B cell (primary cell): ENCODE measurements at regions not wholly inside any gene's neighbourhood (a gene's known extent, or its start where the extent isn't known, plus 50 kb on each side); places are given as distances from the start of the nearest gene placed in this dataset.

Experiments
- ATAC-seq: fragments of 200-7000 bp; cut with Tn5 transposase; one replicate; pipeline ENCODE4 v1.10.0; 2021; ENCODE audit warnings: low read depth, mild to moderate bottlenecking, moderate number of reproducible peaks, moderate library complexity
- CTCF ChIA-PET: fragments of 350-600 bp; sonication (Branson Sonifier 250); formaldehyde crosslinking; loops from one replicate; lab custom pipeline; 2021; ENCODE audit warnings: antibody characterized with exemption, inconsistent platforms; lab: Charles Lee
- POLR2A ChIA-PET: fragments of 350-600 bp; sonication (Branson Sonifier 250); formaldehyde crosslinking; loops from one replicate; lab custom pipeline; 2021; ENCODE audit warnings: antibody characterized with exemption; lab: Charles Lee
- DNase-seq: peaks from one replicate; pipeline ENCODE4 v3.0.0; 2013
- H2AFZ ChIP-seq: 2 replicates; pipeline ENCODE4 v1.6.1; 2012; ENCODE audit warnings: mild to moderate bottlenecking, low read depth, low read length; ENCODE audit not compliant: insufficient read depth, poor library complexity, severe bottlenecking
- H3K27ac ChIP-seq, 2 donors: 1 replicate in 1 of 2; 2 replicates in 1 of 2; pipeline ENCODE4 v1.5.1; 2012 to 2013; ENCODE audit warnings: low read length in 2 of 2, mild to moderate bottlenecking in 2 of 2, moderate library complexity in 1 of 2
- H3K27me3 ChIP-seq, 4 experiments: fragments of 200-600 bp in 1 of 4; sonication (generic) in 1 of 4; replicated peaks in 1 of 4; 1 replicate in 2 of 4; 2 replicates in 2 of 4; pipeline versions ENCODE4 v1.6.1 to v1.7.0; 2013 to 2016; ENCODE audit warnings: low read length in 3 of 4, mild to moderate bottlenecking in 2 of 4, mixed read lengths in 1 of 4, moderate library complexity in 1 of 4; ENCODE audit not compliant: insufficient read depth in 4 of 4, control insufficient read depth in 3 of 4; ENCODE audit errors: control extremely low read depth in 1 of 4
- H3K36me3 ChIP-seq, 2 experiments: replicated peaks in 1 of 2; 1 replicate in 1 of 2; 2 replicates in 1 of 2; pipeline versions ENCODE4 v1.6.1 to v1.7.1; 2013; ENCODE audit warnings: low read length in 1 of 2; ENCODE audit not compliant: insufficient read depth in 2 of 2, control insufficient read depth in 1 of 2; ENCODE audit errors: control extremely low read depth in 1 of 2, extremely low read depth in 1 of 2
- H3K4me1 ChIP-seq, 2 donors: fragments of 200-600 bp in 1 of 2; sonication (generic) in 1 of 2; 1 replicate in 1 of 2; 2 replicates in 1 of 2; pipeline versions ENCODE4 v1.5.1 to v1.6.1; 2013 to 2017; ENCODE audit warnings: low read length in 2 of 2; ENCODE audit not compliant: control insufficient read depth in 2 of 2, insufficient read depth in 2 of 2
- H3K4me2 ChIP-seq: replicated peaks from 2 replicates; pipeline ENCODE3; 2012; ENCODE audit warnings: mild to moderate bottlenecking, low read depth, low read length; ENCODE audit not compliant: poor library complexity, severe bottlenecking
- H3K4me3 ChIP-seq, 5 experiments: fragments of 200-600 bp in 1 of 5; sonication (generic) in 1 of 5; 1 replicate in 3 of 5; 2 replicates in 2 of 5; pipeline versions ENCODE4 v1.5.1 to v1.7.0; 2011 to 2016; ENCODE audit warnings: low read length in 4 of 5, mild to moderate bottlenecking in 4 of 5, low read depth in 2 of 5, control low read depth in 1 of 5, moderate library complexity in 1 of 5; ENCODE audit not compliant: insufficient read depth in 1 of 5; ENCODE audit errors: control extremely low read depth in 1 of 5, extremely low read depth in 1 of 5
- H3K79me2 ChIP-seq: fragments of 200-600 bp; sonication (generic); one replicate; pipeline ENCODE4 v1.6.0; 2016; ENCODE audit warnings: low read length; ENCODE audit not compliant: control insufficient read depth, insufficient read depth
- H3K9ac ChIP-seq: fragments of 200-600 bp; sonication (generic); 2 replicates; pipeline ENCODE4 v1.6.1; 2017; ENCODE audit warnings: mild to moderate bottlenecking, low read length, moderate library complexity
- H3K9me3 ChIP-seq, 3 donors: one replicate each; pipeline versions ENCODE4 v1.6.1 to v1.7.1; 2013; ENCODE audit warnings: low read length in 2 of 3; ENCODE audit not compliant: control insufficient read depth in 2 of 3, insufficient read depth in 1 of 3; ENCODE audit errors: control extremely low read depth in 1 of 3
- H4K20me1 ChIP-seq: 2 replicates; pipeline ENCODE4 v1.6.0; 2012; ENCODE audit warnings: mild to moderate bottlenecking, low read length; ENCODE audit not compliant: insufficient read depth, control insufficient read depth, poor library complexity, severe bottlenecking
- H3K27ac Mint-ChIP-seq: one replicate; pipeline ENCODE4 v1.8.0; 2021; ENCODE audit warnings: mixed read lengths
- H3K27me3 Mint-ChIP-seq: one replicate; pipeline ENCODE4 v1.8.0; 2021; ENCODE audit warnings: mixed read lengths
- H3K4me1 Mint-ChIP-seq: one replicate; pipeline ENCODE4 v1.8.0; 2021; ENCODE audit warnings: mixed read lengths
- H3K4me3 Mint-ChIP-seq: one replicate; pipeline ENCODE4 v1.8.0; 2021; ENCODE audit warnings: mixed read lengths
- H3K9me3 Mint-ChIP-seq: one replicate; pipeline ENCODE4 v1.8.0; 2022; ENCODE audit warnings: mixed read lengths; ENCODE audit not compliant: insufficient read depth
- EZH2 ChIP-seq: IDR thresholded peaks from 2 replicates; pipeline ENCODE4 v1.6.1; 2012; ENCODE audit warnings: borderline replicate concordance, low read depth, mild to moderate bottlenecking, moderate library complexity, low read length; ENCODE audit not compliant: insufficient read depth, poor library complexity, severe bottlenecking
- WGBS: methylation state at CpG from one replicate; pipeline ENCODE4 v1.1.5; 2013; ENCODE audit warnings: missing lambda C conversion rate; ENCODE audit not compliant: insufficient coverage; 5-methylcytosine and 5-hydroxymethylcytosine counted together
- intact Hi-C: fragments of 100-400 bp; cut with micrococcal nuclease; formaldehyde crosslinking; loops from one replicate; pipeline ENCODE4 v1.10.0; 2022
- TF ChIP-seq, protein P1 (sequence below): fragments of 200-600 bp; IDR thresholded peaks from one replicate; pipeline ENCODE4 v1.8.0; 2022; ENCODE audit warnings: antibody characterized with exemption, mild to moderate bottlenecking

DNA sequence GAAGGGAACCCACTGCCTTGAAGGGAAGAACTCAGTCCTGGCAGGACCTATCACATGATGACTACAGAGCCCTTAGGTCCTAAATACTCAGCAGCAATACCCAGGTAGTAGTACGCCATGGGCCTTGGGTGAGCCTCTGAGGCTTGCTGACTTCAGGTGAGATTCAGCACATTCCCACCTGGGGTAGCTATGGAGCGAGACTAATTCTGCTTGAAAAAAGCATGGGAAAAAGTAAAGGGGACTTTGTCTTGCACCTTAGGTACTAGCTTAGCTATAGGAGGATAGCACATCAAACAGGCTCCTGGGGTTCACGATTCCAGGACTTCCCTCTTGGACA lies 98.2 kb upstream of the MEOX2 start:
- POLR2A ChIA-PET = no interaction called here
- Histone ChIP-seq H4K20me1 (no peaks in the 10 kb centered on the region), H3K27ac (no peak overlapping the region), H3K4me3 (no peak overlapping the region), H3K4me2 (no peak overlapping the region), H3K79me2 (no peaks in the 10 kb centered on the region), H3K9ac (no peak overlapping the region), H3K27me3 (no peaks in the 10 kb centered on the region), H2AFZ (no peak overlapping the region), H3K36me3 (no peaks in the 10 kb centered on the region), H3K4me1 (no peaks in the 10 kb centered on the region), H3K9me3 (peaks cover 0 to 4% (median 0%) of the 10 kb centered on the region in 3 donors)
- Mint-ChIP-seq H3K4me1 (no peaks in the 10 kb centered on the region), H3K27ac (no peak overlapping the region), H3K9me3 (no peaks in the 10 kb centered on the region), H3K27me3 (no peaks in the 10 kb centered on the region), H3K4me3 (no peak overlapping the region)
- CTCF ChIA-PET = no interaction called here
- no peak for DNase-seq
- no peak for ATAC-seq
- whole genome bisulfite sequencing = 69% methylated on average over 3 of the region's 3 CpGs
- no peak for TF ChIP-seq EZH2
- TF ChIP-seq, protein P1, sequence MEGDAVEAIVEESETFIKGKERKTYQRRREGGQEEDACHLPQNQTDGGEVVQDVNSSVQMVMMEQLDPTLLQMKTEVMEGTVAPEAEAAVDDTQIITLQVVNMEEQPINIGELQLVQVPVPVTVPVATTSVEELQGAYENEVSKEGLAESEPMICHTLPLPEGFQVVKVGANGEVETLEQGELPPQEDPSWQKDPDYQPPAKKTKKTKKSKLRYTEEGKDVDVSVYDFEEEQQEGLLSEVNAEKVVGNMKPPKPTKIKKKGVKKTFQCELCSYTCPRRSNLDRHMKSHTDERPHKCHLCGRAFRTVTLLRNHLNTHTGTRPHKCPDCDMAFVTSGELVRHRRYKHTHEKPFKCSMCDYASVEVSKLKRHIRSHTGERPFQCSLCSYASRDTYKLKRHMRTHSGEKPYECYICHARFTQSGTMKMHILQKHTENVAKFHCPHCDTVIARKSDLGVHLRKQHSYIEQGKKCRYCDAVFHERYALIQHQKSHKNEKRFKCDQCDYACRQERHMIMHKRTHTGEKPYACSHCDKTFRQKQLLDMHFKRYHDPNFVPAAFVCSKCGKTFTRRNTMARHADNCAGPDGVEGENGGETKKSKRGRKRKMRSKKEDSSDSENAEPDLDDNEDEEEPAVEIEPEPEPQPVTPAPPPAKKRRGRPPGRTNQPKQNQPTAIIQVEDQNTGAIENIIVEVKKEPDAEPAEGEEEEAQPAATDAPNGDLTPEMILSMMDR = no peak
- intact Hi-C loops = no loop called here

DNA sequence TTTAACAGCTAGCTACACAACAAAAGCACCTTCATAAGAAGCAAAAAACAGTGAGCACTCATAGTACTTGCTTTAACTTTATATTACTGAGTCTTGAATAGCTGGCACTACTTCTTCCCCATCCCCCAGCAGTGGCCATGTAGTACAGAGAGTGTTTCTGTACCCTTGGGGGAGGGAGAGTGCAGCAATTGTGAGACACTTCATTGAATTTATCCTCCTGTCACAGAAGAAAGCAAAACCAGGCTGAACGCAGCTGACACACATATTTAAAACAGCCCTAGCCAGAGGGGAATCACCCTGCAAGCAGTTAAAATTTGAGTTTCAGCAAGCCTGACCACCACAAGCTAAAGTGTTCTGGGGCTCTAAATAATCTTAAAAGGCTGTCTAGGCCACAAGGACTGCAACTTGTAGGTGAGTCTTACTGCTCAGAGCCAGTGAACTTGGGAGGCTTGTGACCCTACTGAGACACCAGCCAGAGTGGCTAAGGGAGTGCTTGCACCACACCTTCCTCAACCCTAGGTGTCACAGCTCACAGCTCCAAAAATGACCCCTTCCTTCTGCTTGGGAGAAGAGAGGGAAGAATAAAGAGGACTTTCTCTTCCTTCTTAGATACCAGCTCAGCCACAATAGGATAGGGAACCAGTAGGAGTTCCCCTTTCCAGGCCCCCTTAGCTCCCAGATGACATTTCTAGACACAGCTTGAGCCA lies 97.7 kb upstream of the MEOX2 start:
- ChIA-PET CTCF (no interaction called here), POLR2A (no interaction called here)
- Histone ChIP-seq H3K9ac (no peak overlapping the region), H3K27ac (no peak overlapping the region), H3K36me3 (no peaks in the 10 kb centered on the region), H3K79me2 (no peaks in the 10 kb centered on the region), H2AFZ (no peak overlapping the region), H3K4me1 (no peaks in the 10 kb centered on the region), H3K9me3 (peaks cover 0 to 4% (median 0%) of the 10 kb centered on the region in 3 donors), H4K20me1 (no peaks in the 10 kb centered on the region), H3K4me2 (no peak overlapping the region), H3K27me3 (no peaks in the 10 kb centered on the region), H3K4me3 (no peak overlapping the region)
- DNase-seq = no peak
- no peak for TF ChIP-seq EZH2
- TF ChIP-seq, protein P1 = no peak
- H3K4me3 Mint-ChIP-seq = no peak overlapping the region
- H3K4me1 Mint-ChIP-seq = no peaks in the 10 kb centered on the region
- intact Hi-C loops = no loop called here
- no peak for ATAC-seq
- no peak overlapping the region for H3K27ac Mint-ChIP-seq
- H3K9me3 Mint-ChIP-seq = no peaks in the 10 kb centered on the region
- no peaks in the 10 kb centered on the region for H3K27me3 Mint-ChIP-seq
- 100% methylated on average over 1 of the region's 1 CpG for WGBS
